Heart left ventricle (tissue), 16 donors: ENCODE measurements at regions not wholly inside any gene's neighbourhood (a gene's known extent, or its start where the extent isn't known, plus 50 kb on each side); places are given as distances from the start of the nearest gene placed in this dataset.
"Not testable (repeated sequence)": the region's sequence is repeated elsewhere in the genome, so short reads cannot be mapped to it uniquely, and the experiment has no call there.

Experiments used
- ATAC-seq, 4 donors: fragments of 200-7000 bp; cut with Tn5 transposase; one replicate each; pipeline ENCODE4 v1.9.1; 2020 to 2022; ENCODE audit warnings: moderate library complexity in 4 of 4, mild to moderate bottlenecking in 3 of 4, moderate number of reproducible peaks in 1 of 4
- DNase-seq, 5 donors: peaks; one replicate each; pipeline ENCODE4 v3.0.0-alpha.2; 2020
- H3K27ac ChIP-seq, 12 donors: fragments of 200-600 bp; sonication (generic) in 4 of 12; one replicate each; pipeline versions ENCODE4 v1.5.0 to v1.8.0; 2016 to 2022; ENCODE audit warnings: mild to moderate bottlenecking in 2 of 12
- H3K27me3 ChIP-seq, 9 donors: fragments of 200-600 bp; sonication (generic) in 2 of 9; one replicate each; pipeline versions ENCODE4 v1.5.1 to v1.8.0; 2016 to 2022; ENCODE audit warnings: mild to moderate bottlenecking in 3 of 9
- H3K36me3 ChIP-seq, 9 donors: fragments of 200-600 bp; sonication (generic) in 2 of 9; one replicate each; pipeline versions ENCODE4 v1.5.0 to v1.8.0; 2018 to 2022; ENCODE audit warnings: mild to moderate bottlenecking in 2 of 9
- H3K4me1 ChIP-seq, 12 donors: fragments of 200-600 bp; sonication (generic) in 4 of 12; one replicate each; pipeline versions ENCODE4 v1.5.0 to v1.8.0; 2016 to 2022; ENCODE audit warnings: mild to moderate bottlenecking in 3 of 12
- H3K4me3 ChIP-seq, 12 donors: fragments of 200-600 bp; sonication (generic) in 4 of 12; one replicate each; pipeline versions ENCODE4 v1.5.0 to v1.8.0; 2017 to 2022; ENCODE audit warnings: mild to moderate bottlenecking in 9 of 12, moderate library complexity in 4 of 12
- H3K9me3 ChIP-seq, 12 donors: fragments of 200-600 bp; sonication (generic) in 4 of 12; one replicate each; pipeline versions ENCODE4 v1.5.0 to v1.8.0; 2016 to 2022; ENCODE audit warnings: mild to moderate bottlenecking in 1 of 12
- WGBS, 4 donors: extraction: QIAGEN DNeasy Blood & Tissue Kit in 2 of 4; methylation state at CpG; one replicate each; pipeline versions ENCODE4 v1.1.5 to v1.1.7; 2013 to 2018; 5-methylcytosine and 5-hydroxymethylcytosine counted together
- intact Hi-C, 10 donors: fragments of 100-400 bp; cut with DNase I; formaldehyde crosslinking; loops; one replicate each; pipeline versions ENCODE4 v1.11.1 to v1.14.2; 2022
- donor health status: ischemic (EF 13 %, LVEDD 7.1; RV severe dilation, severe dysfunction).
- donor health status: healthy with polysubstance abuse.
- donor health status: DM: no; HTN: yes; CAD: no.
- donor health status: DM: no; HTN: no; CAD: no.
- donor health status: ischemic (EF 25% LVEDD 6.9; RV normal size, moderate dysfunction).
- donor health status: ischemic (EF 25% LVEDD 5.7; RV mildly dilated, moderate dysfunction).
- donor health status: healthy.
- donor health status: DM: yes; HTN: yes; CAD: no.
- donor health status: ischemic (EF 35%, LVEDD 5.7; RV mildly dilated, moderate dysfunction).
- donor health status: nonischemic (EF 11% LVEDD 7.7; RV severe dilation, severe dysfunction).
- donor health status: DM: yes; HTN: yes; CAD: no.
- donor health status: PGD.
- donor health status: ischemic (EF 29% LVEDD 5.4; RV normal size, mild dysfunction).
- donor health status: nonischemic (EF 23%, LVEDD 6.1; RV moderate dilation, normal function).

DNA sequence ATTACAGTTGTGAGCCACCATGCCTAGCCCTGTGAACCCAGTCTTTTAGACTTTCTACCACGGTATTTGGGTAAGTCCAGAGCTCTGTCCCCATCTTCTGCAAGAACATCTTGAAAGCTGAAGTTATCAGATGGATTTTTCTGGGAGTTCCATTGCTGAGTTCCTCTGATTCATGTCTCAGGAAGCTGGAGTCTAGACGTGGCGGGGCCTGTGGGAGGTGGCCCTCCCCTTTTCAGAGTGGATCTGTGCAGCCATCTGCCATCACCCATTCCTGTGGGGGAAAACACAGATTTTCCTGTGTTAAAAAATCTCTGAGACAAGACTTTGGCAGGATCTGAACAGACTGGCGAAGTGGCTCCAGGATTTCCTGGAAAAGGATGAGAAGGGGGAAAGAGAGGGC is 234.3 kb downstream of the NPIPA7 start:
- H3K9me3 ChIP-seq, ATAC-seq, H3K4me3 ChIP-seq, H3K4me1 ChIP-seq, intact Hi-C loops, H3K27ac ChIP-seq, H3K27me3 ChIP-seq, H3K36me3 ChIP-seq, DNase-seq: not testable (repeated sequence)
- 35 to 37% methylated on average over 2 of the region's 4 CpGs; no CpG with 5 or more reads in 2 of the 4 donors for WGBS, 4 donors

- H3K27me3 ChIP-seq, H3K4me1 ChIP-seq, intact Hi-C loops, DNase-seq, H3K27ac ChIP-seq, H3K9me3 ChIP-seq, H3K4me3 ChIP-seq, ATAC-seq, H3K36me3 ChIP-seq: not testable (repeated sequence)
- WGBS, 4 donors: 72 to 79% (median 75%) methylated on average over 6 of the region's 6 CpGs
Measured at GRCh38 chr16:16614484-16614883, 235.5 kb downstream of the NPIPA7 start.

GRCh38 chr16:16618963-16619465 is 240.1 kb downstream of the NPIPA7 start:
- H3K4me1 ChIP-seq, ATAC-seq, H3K27ac ChIP-seq, DNase-seq, H3K27me3 ChIP-seq, H3K9me3 ChIP-seq, intact Hi-C loops, H3K36me3 ChIP-seq, H3K4me3 ChIP-seq: not testable (repeated sequence)
- 94 to 95% methylated on average over 33 of the region's 33 CpGs; no CpG with 5 or more reads in 2 of the 4 donors for WGBS, 4 donors

- H3K9me3 ChIP-seq, H3K4me1 ChIP-seq, H3K27me3 ChIP-seq, DNase-seq, H3K27ac ChIP-seq, ATAC-seq, H3K4me3 ChIP-seq, H3K36me3 ChIP-seq, intact Hi-C loops: not testable (repeated sequence)
- whole genome bisulfite sequencing, 4 donors: 51 to 81% (median 66%) methylated on average over 1 to 2 of the region's 3 CpGs
Measured at GRCh38 chr16:16624367-16624766, 245.4 kb downstream of the NPIPA7 start.

DNA sequence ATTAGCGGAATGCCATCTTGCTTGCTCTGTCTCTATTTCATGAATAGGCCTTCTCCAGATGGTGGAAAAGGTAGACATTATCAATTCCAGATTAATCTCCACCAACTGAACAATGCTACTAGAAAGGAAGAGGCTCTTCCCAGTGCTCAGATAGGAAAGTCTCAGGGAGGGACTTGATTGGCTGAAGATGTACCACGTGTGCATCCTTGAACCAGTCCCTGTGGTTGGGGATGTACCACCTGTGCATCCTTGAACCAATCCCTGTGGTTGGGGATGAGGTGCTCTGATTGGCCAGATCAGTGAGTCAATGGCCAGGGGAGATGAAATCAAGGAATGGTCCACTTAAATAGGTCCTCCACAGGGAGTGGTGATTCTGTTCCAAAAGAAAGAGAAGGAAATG is 246.2 kb downstream of the NPIPA7 start:
- H3K27ac ChIP-seq, H3K4me1 ChIP-seq, H3K36me3 ChIP-seq, intact Hi-C loops, ATAC-seq, H3K4me3 ChIP-seq, DNase-seq, H3K27me3 ChIP-seq, H3K9me3 ChIP-seq: not testable (repeated sequence)
- 64 to 79% (median 71%) methylated on average over 1 of the region's 2 CpGs for WGBS, 4 donors

- WGBS, 4 donors: 79 to 81% (median 80%) methylated on average over 6 of the region's 6 CpGs
- H3K4me1 ChIP-seq, ATAC-seq, H3K27me3 ChIP-seq, DNase-seq, H3K27ac ChIP-seq, H3K9me3 ChIP-seq, H3K36me3 ChIP-seq, H3K4me3 ChIP-seq, intact Hi-C loops: not testable (repeated sequence)
Measured at GRCh38 chr16:16627865-16628264, 248.9 kb downstream of the NPIPA7 start.

DNA sequence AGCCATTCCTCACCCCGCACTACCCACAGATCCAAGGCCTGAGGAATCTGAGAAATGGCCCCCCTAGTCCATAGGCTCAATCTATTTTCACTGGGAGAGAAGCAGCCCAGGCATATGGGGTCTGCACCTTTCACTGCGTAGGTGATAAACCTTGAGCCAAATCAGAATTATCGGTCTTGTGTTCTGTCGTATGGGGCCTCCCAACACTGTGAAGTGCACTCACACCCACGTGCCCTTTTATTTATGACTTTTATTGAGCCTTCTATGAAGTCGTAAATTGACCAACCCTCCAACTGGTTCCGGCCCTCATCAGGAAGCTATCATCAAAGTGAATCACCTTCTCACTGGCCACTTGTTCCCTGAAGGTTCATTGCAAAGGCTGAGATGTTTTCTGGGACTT is 259.3 kb downstream of the NPIPA7 start:
- H3K9me3 ChIP-seq, intact Hi-C loops, DNase-seq, ATAC-seq, H3K4me3 ChIP-seq, H3K36me3 ChIP-seq, H3K27ac ChIP-seq, H3K27me3 ChIP-seq, H3K4me1 ChIP-seq: not testable (repeated sequence)
- WGBS, 4 donors: 78 to 90% (median 80%) methylated on average over 5 to 7 of the region's 7 CpGs

- H3K36me3 ChIP-seq, ATAC-seq, H3K27me3 ChIP-seq, H3K9me3 ChIP-seq, H3K27ac ChIP-seq, intact Hi-C loops, H3K4me1 ChIP-seq, H3K4me3 ChIP-seq, DNase-seq: not testable (repeated sequence)
- WGBS, 4 donors: 50 to 70% (median 62%) methylated on average over 1 to 3 of the region's 3 CpGs
Measured at GRCh38 chr16:16638714-16639113, 259.8 kb downstream of the NPIPA7 start.

DNA sequence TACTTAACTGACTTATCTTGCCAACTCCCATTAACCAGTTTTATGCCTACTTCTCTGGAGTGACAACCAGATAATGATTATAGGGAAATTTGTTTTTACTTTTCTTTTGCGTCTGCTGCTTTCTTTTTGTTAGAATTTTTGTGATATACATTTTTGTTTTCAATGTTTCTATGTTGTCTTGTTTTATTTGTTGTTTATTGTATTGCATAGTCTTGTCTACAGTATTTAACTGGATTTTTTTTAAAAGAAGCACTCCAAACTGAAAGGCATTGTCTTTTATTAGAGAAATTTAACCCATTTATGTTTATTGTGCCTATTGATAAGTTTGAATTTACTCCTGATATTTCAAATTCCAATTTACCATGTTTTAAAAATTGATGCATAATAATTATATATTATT is 264.9 kb downstream of the NPIPA7 start:
- H3K4me3 ChIP-seq, H3K4me1 ChIP-seq, H3K27ac ChIP-seq, H3K36me3 ChIP-seq, DNase-seq, intact Hi-C loops, H3K27me3 ChIP-seq, ATAC-seq: not testable (repeated sequence)
- peaks cover 0 to 13% (median 0%) of the 10 kb centered on the region in 12 donors for H3K9me3 ChIP-seq
- 37 to 68% (median 60%) methylated on average over 1 of the region's 1 CpG for WGBS, 4 donors

DNA sequence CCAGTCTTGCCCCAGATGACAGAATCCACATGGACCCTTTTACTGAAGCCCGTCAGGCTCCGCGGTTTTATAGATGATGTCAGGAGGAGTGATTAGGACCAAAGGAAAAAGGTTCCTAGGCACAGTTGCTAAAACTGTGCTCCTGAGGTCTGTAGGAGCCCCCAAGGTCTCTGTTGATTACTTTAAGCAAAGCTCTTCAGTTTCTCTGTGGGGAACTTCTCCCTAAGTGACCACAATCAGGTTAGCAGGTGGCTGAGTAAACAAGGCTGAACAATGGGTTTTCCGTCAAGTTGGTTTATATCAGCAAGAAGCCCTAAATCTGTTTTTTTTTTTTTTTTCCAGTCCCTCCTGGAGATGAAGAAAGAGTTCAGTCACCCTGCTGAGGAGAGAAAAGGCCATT is 269.1 kb downstream of the NPIPA7 start:
- 40 to 58% methylated on average over 1 of the region's 4 CpGs; no CpG with 5 or more reads in 2 of the 4 donors for WGBS, 4 donors
- intact Hi-C loops, DNase-seq, H3K36me3 ChIP-seq, H3K27me3 ChIP-seq, ATAC-seq, H3K27ac ChIP-seq, H3K4me1 ChIP-seq, H3K4me3 ChIP-seq: not testable (repeated sequence)
- peaks cover 0 to 10% (median 0%) of the 10 kb centered on the region in 12 donors for H3K9me3 ChIP-seq

DNA sequence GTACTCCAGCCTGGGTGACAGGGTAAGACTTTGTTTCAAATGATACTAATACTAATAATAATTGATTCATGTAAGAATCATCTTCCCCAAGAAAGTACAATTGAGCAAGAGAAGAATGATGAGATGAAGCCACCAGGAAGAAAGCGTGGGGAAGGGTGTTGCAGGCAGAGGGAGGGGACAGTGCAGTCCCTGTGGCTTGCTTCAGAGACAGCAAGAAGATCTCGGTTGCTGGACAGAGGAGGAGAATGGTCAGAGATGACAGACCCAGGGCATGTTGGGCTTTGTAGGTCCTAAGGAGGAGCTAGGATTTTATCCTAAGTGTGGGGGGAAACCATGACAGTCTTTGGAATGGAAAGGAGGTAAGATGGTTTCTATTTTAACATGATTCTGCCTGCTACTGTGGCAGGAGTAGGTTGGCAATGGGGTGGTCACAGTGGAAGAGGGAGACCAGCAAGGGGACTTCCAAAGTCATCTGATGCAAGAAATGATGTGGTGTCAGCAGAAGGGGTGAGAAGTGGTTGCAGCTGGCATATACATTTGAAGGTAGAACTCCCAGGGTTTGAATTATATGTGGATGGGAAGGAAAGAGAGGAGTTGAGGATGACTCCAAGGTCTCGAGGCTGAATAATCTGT is 293.4 kb downstream of the NPIPA7 start:
- H3K4me1 ChIP-seq, DNase-seq: not testable (repeated sequence)
- WGBS, 4 donors: no CpG with 5 or more reads among the region's 3 CpGs

More for the DNA sequence above, 293.4 kb downstream of the NPIPA7 start:
- H3K4me3 ChIP-seq, intact Hi-C loops, H3K27ac ChIP-seq, ATAC-seq, H3K36me3 ChIP-seq, H3K9me3 ChIP-seq, H3K27me3 ChIP-seq: not testable (repeated sequence)
